HG03521 (cell line): ENCODE measurements at regions not wholly inside any gene's neighbourhood (a gene's known extent, or its start where the extent isn't known, plus 50 kb on each side); places are given as distances from the start of the nearest gene placed in this dataset.

Experiments used
- ATAC-seq: cut with Tn5 transposase; IDR thresholded peaks from one replicate; pipeline ENCODE4 v1.9.1; 2021; ENCODE audit warnings: mild to moderate bottlenecking, moderate library complexity; ENCODE audit not compliant: unreplicated experiment

DNA sequence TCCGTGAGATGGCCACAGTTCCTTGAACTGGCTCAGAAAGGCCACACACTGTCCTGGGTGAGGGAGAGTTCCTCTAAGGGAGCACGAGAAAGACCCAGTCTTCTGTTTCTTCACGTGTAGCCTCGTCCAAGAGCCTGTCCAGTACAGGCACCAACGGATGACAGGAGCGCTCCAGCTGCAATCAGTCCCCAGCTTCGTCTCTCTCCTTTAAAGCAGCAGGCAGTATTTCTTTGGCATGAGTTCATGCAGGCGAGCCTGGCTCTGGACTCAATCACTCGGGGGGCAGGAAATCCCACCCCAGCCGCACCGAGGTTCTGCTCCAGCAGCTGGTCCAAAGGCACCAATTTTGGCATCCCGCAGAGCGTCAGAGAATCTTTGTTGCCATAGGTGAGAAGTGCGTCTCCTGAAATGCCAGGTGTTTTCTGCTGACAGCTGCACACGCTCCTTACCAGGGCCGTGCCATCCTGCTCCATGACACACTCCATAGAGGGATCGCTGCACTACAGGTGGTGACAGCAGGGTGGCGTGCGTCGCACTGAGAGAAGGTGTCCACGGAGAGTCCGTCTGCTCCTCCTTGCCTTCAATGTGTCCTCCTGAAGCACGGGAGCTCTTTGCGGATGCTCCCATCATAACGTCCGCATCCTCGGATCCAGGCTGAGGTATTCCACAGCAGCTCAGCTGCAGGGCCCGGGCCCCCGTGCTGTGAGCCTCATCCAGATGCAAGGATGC is 59.6 kb upstream of the AFDN start:
- no peak for ATAC-seq

DNA sequence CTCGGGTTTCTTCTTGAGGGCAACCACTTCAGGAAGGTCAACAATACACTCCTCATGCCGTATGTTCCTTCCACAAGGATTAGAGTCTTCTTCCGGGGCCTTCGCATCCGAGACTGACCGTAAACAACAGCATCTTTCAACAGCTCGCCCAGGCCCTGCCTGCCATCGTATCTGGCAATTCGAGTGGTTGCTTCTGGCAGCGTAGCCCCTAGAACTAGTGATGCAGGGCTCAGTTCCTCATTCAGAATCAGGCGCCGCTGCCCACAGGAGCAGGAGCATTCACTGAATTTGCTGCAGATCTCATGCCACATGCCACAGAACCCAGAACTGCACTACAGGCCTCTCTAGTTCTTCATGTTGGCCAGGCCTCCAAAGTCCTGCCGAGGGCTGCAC is 59.0 kb upstream of the AFDN start:
- ATAC-seq, result no peak

DNA sequence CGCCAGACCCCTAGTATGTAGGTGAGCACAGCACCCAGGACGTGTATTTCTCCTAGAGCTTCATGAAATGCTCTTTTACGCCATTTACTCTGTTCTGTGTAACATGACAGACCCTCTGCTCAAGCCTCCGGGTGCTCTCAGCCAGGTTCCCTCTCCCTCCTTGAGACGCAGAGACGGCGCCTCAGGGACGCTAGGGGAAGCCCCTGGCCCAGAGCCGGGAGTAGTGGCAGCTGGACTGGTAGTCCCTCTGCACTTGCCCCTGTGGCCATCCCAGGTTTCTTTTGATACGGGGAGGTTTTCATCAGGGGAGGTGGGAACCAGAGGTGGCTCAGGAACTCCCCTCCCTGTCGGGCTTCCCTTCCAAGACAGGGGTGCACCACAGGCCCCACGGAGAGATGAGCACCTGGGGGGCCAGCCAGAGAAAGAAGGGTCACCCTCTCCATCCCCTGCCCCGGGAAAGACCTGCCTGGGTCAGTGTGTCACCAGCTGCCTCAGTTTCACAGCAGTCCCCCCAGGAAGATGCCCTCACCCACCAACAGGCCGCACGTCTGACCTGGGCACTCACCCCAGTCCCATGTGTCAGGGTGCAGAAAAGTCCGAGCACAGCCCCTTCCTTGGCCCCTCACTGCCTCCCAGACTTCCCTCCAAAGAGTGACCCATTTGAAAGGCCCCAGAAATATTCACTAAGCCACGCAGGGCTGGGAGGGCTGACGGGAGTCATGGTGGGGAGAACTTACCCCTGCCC is 58.1 kb upstream of the AFDN start:
- ATAC-seq, result no peak

DNA sequence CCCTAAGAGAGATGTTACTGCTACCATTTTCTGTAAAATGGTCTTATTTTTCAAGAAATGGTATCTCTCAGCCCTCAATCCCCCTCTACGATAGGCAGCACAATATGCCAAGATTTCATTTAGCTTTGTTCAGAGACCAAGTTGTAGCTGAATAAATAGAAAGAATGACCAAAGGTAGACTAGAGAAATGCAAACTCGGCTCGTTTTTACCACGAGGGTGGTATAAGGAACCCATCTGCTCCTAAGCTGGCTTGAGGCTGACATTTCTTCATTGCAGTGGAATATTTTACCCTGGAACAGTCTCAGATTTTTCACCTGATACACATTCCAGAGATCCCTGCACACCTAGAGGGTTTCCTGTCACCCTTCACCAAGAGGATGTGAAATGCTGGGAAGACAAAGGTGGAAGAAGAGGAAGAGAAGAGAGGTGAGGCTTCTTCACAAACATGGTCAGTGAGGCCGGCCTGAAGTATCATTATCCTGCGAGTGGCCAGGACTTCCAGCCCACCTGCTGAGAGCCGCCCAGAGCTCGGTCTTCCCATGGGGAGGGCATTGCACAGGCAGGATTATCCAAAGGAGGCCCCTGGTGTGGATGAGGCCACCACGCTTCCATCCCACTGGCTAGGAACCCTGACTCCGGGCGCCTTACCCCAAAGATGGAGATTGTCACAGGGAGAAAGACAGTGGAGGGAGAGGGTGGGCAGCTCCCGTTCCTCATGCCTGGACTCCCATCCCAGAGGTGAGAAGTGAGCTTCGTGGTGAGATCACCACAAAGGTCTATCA is 57.1 kb upstream of the AFDN start:
- ATAC-seq, result no peak

GRCh38 chr6:167770291-167770955 is 56.3 kb upstream of the AFDN start:
- ATAC-seq, result no peak

DNA sequence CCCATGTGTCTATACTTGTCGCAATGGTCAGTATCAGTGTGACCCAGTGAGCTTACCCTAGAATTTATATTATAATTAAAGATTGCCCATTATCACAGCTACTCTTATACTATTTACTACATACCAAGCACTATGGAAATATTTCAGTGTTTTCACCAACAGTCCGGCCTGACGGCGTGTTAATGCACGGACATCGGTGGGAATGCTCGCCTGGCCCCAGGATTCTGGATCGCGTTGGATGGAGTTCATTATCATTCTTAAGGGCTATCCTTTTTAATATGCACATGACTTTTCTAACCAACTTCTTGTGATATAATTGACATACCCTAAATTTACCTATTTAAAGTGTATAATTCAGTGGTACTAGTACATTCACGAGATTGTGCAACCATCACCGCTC is 51.8 kb upstream of the AFDN start:
- ATAC-seq, result no peak

DNA sequence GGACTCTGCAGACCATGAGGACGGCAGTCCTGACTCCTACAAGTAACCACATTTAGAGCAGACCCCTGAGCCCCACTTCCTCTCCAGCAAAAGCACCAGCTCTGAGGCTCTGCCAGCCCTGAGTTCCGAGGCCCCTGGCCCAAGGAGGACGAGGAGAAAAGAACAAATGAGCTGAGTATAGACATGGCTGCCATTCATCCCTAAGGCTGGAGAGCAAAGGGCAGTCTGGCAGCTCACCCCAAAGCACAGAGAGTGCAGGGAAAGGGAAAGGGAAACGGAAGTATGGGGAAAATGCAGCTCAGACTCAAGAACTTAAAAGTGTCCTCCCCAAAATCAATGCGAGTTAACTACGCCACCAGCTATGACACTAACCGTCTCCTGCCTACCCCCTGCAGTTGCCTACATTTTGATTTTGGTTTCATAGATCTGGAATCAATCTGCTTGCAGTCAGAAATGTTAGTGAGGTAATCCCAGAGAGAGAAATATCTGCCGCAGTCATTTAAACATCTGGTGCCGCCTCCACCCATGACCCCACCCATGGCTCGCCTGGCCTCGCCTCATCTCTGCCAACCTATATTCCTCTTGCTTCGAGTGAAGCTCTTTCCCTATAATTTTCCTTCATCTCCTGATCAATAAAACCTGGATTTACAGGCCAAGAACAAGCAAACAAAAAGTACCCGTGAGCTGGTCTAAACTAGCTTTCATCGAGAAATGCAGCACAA is 49.6 kb upstream of the AFDN start:
- ATAC-seq, result no peak
